ENCODE measurements at regions not wholly inside any gene's neighbourhood (a gene's known extent, or its start where the extent isn't known, plus 50 kb on each side); places are given as distances from the start of the nearest gene placed in this dataset.
A peak's percentile ranks its signal among the peaks of the same experiment; 100 is the strongest.

DNA sequence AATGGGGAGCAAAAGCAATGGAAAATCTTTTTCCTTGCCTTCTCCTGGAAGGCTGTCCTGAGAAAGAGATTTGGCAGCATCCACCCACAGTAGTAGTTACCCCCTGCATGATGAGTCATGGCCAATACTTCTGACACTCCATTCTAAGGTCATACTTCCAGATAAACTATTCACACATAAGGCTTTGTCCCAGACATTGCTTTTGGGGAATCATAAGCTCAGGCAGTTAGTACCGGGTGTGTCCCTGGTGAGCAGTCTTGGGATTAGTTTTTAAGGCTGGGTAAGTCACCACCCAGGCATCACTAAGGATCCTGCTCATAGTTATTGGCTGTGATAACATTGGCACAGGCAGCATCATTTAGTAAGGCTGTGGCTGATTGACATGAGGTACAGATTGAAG is 160.6 kb upstream of the GGTLC1 start:
- H3K27me3 Mint-ChIP-seq: peaks cover 4% of the 10 kb centered on the region
- H3K4me1 ChIP-seq (ENCODE audit: insufficient read depth, low read length): no peaks in the 10 kb centered on the region
- H3K4me3 Mint-ChIP-seq: no peak overlapping the region
- ChIA-PET CTCF (no interaction called here), POLR2A (no interaction called here)
- H3K27ac ChIP-seq (ENCODE audit: low read depth in 1 of 2, low read length in 2 of 2): no peak overlapping the region
- intact Hi-C loops (cut with DNase I, micrococcal nuclease): no loop called here
- no peaks in the 10 kb centered on the region for H3K9me3 Mint-ChIP-seq
- H3K36me3 Mint-ChIP-seq (ENCODE audit: low read depth): no peaks in the 10 kb centered on the region
- no peak overlapping the region for H3K27ac Mint-ChIP-seq
- no peak for TF ChIP-seq CTCF (IDR thresholded peaks at IDR 0.05)
- no peaks in the 10 kb centered on the region for H3K27me3 ChIP-seq (ENCODE audit: control insufficient read depth in 1 of 2, insufficient read depth in 2 of 2, low read length in 2 of 2)
- peaks cover 0 to 6% of the 10 kb centered on the region in 2 experiments for H3K9me3 ChIP-seq (ENCODE audit: control insufficient read depth in 1 of 2, insufficient read depth in 1 of 2, low read length in 2 of 2)
- no peaks in the 10 kb centered on the region for H3K36me3 ChIP-seq (ENCODE audit: insufficient read depth, low read length)
- H3K4me1 Mint-ChIP-seq (ENCODE audit: low read depth): no peaks in the 10 kb centered on the region
- no peak overlapping the region for H3K4me3 ChIP-seq (ENCODE audit: low read length)
- ATAC-seq (ENCODE audit: poor library complexity) (no peak), DNase-seq (no peak)

- ATAC-seq (ENCODE audit: poor library complexity): no peak
- no peaks in the 10 kb centered on the region for H3K27me3 ChIP-seq (ENCODE audit: control insufficient read depth in 1 of 2, insufficient read depth in 2 of 2, low read length in 2 of 2)
- no peak overlapping the region for H3K4me3 ChIP-seq (ENCODE audit: low read length)
- no peaks in the 10 kb centered on the region for H3K36me3 ChIP-seq (ENCODE audit: insufficient read depth, low read length)
- Mint-ChIP-seq H3K36me3 (ENCODE audit: low read depth) (no peaks in the 10 kb centered on the region), H3K9me3 (no peaks in the 10 kb centered on the region), H3K4me1 (ENCODE audit: low read depth) (no peaks in the 10 kb centered on the region), H3K27me3 (peaks cover 4% of the 10 kb centered on the region), H3K27ac (no peak overlapping the region), H3K4me3 (no peak overlapping the region)
- CTCF ChIA-PET: no interaction called here
- peaks cover 0 to 10% of the 10 kb centered on the region in 2 experiments for H3K9me3 ChIP-seq (ENCODE audit: control insufficient read depth in 1 of 2, insufficient read depth in 1 of 2, low read length in 2 of 2)
- H3K27ac ChIP-seq (ENCODE audit: low read depth in 1 of 2, low read length in 2 of 2): no peak overlapping the region
- peak in 3 of 14 experiments; percentile 24 to 55 (median 29) for DNase-seq
- intact Hi-C loops (cut with DNase I, micrococcal nuclease): no loop called here
- no peak for TF ChIP-seq CTCF (IDR thresholded peaks at IDR 0.05)
- POLR2A ChIA-PET: no interaction called here
- no peaks in the 10 kb centered on the region for H3K4me1 ChIP-seq (ENCODE audit: insufficient read depth, low read length)
These were observed 159.8 kb upstream of the GGTLC1 start for GRCh38 chr20:24148372-24148771.

GRCh38 chr20:24147961-24148360 is 159.4 kb upstream of the GGTLC1 start:
- Histone ChIP-seq H3K4me1 (ENCODE audit: insufficient read depth, low read length) (no peaks in the 10 kb centered on the region), H3K36me3 (ENCODE audit: insufficient read depth, low read length) (no peaks in the 10 kb centered on the region), H3K27ac (ENCODE audit: low read depth in 1 of 2, low read length in 2 of 2) (no peak overlapping the region), H3K9me3 (ENCODE audit: control insufficient read depth in 1 of 2, insufficient read depth in 1 of 2, low read length in 2 of 2) (peaks cover 0 to 10% of the 10 kb centered on the region in 2 experiments), H3K4me3 (ENCODE audit: low read length) (no peak overlapping the region), H3K27me3 (ENCODE audit: control insufficient read depth in 1 of 2, insufficient read depth in 2 of 2, low read length in 2 of 2) (no peaks in the 10 kb centered on the region)
- H3K36me3 Mint-ChIP-seq (ENCODE audit: low read depth): no peaks in the 10 kb centered on the region
- no peak for TF ChIP-seq CTCF (IDR thresholded peaks at IDR 0.05)
- intact Hi-C loops (cut with DNase I, micrococcal nuclease): no loop called here
- no peaks in the 10 kb centered on the region for H3K9me3 Mint-ChIP-seq
- ChIA-PET POLR2A (no interaction called here), CTCF (no interaction called here)
- no peak for ATAC-seq (ENCODE audit: poor library complexity)
- H3K27ac Mint-ChIP-seq: no peak overlapping the region
- H3K27me3 Mint-ChIP-seq: peaks cover 4% of the 10 kb centered on the region
- DNase-seq: no peak
- no peak overlapping the region for H3K4me3 Mint-ChIP-seq
- H3K4me1 Mint-ChIP-seq (ENCODE audit: low read depth): no peaks in the 10 kb centered on the region

All from CD4-positive, alpha-beta T cell (primary cell).